Heart right ventricle (tissue), 16 donors: ENCODE measurements at regions not wholly inside any gene's neighbourhood (a gene's known extent, or its start where the extent isn't known, plus 50 kb on each side); places are given as distances from the start of the nearest gene placed in this dataset.
"Not testable (repeated sequence)": the region's sequence is repeated elsewhere in the genome, so short reads cannot be mapped to it uniquely, and the experiment has no call there.

Experiments
- ATAC-seq, 8 donors: fragments of 200-7000 bp; cut with Tn5 transposase; one replicate each; pipeline ENCODE4 v1.9.1; 2020; ENCODE audit warnings: mild to moderate bottlenecking in 8 of 8, moderate library complexity in 8 of 8, moderate number of reproducible peaks in 1 of 8
- DNase-seq, 2 donors: peaks; one replicate each; pipeline ENCODE4 v3.0.0-alpha.2; 2020
- H3K27ac ChIP-seq, 10 donors: fragments of 200-600 bp; sonication (generic) in 2 of 10; one replicate each; pipeline versions ENCODE4 v1.5.0 to v1.8.0; 2020 to 2022; ENCODE audit warnings: mild to moderate bottlenecking in 3 of 10
- H3K27me3 ChIP-seq, 7 donors: fragments of 200-600 bp; one replicate each; pipeline ENCODE4 v1.8.0; 2021 to 2022; ENCODE audit warnings: mild to moderate bottlenecking in 2 of 7
- H3K36me3 ChIP-seq, 9 donors: fragments of 200-600 bp; sonication (generic) in 1 of 9; one replicate each; pipeline versions ENCODE4 v1.5.0 to v1.8.0; 2020 to 2022; ENCODE audit warnings: mild to moderate bottlenecking in 2 of 9
- H3K4me1 ChIP-seq, 9 donors: fragments of 200-600 bp; sonication (generic) in 1 of 9; one replicate each; pipeline versions ENCODE4 v1.5.0 to v1.8.0; 2020 to 2022; ENCODE audit warnings: mild to moderate bottlenecking in 4 of 9
- H3K4me3 ChIP-seq, 10 donors: fragments of 200-600 bp; sonication (generic) in 2 of 10; one replicate each; pipeline versions ENCODE4 v1.5.0 to v1.8.0; 2020 to 2022; ENCODE audit warnings: mild to moderate bottlenecking in 7 of 10, moderate library complexity in 2 of 10
- H3K9me3 ChIP-seq, 11 donors: fragments of 200-600 bp in 10 of 11; sonication (generic) in 2 of 11; one replicate each; pipeline versions ENCODE4 v1.5.0 to v1.8.0; 2013 to 2022; ENCODE audit warnings: mild to moderate bottlenecking in 2 of 11, control low read depth in 1 of 11, moderate library complexity in 1 of 11
- WGBS, 2 donors: extraction: QIAGEN DNeasy Blood & Tissue Kit; methylation state at CpG; one replicate each; pipeline ENCODE4 v1.1.7; 2013; ENCODE audit warnings: inconsistent platforms in 1 of 2; 5-methylcytosine and 5-hydroxymethylcytosine counted together
- intact Hi-C, 10 donors: fragments of 100-400 bp; cut with DNase I; formaldehyde crosslinking; loops; one replicate each; pipeline versions ENCODE4 v1.11.1 to v1.14.2; 2022
- TF ChIP-seq, protein P1 (sequence below), 9 donors: fragments of 200-600 bp; sonication (generic) in 2 of 9; IDR thresholded peaks; one replicate each; pipeline versions ENCODE4 v1.5.0 to v1.8.0; 2021 to 2022; ENCODE audit warnings: antibody characterized with exemption in 9 of 9, mild to moderate bottlenecking in 5 of 9, moderate library complexity in 1 of 9
- donor health status: Arrhythmogenic right ventricular cardiomyopathy.
- donor health status: ischemic (EF 13 %, LVEDD 7.1; RV severe dilation, severe dysfunction).
- donor health status: healthy with polysubstance abuse.
- donor health status: DM: no; HTN: yes; CAD: no.
- donor health status: DM: no; HTN: no; CAD: no.
- donor health status: ischemic (EF 25% LVEDD 6.9; RV normal size, moderate dysfunction).
- donor health status: ischemic (EF 25% LVEDD 5.7; RV mildly dilated, moderate dysfunction).
- donor health status: healthy.
- donor health status: DM: yes; HTN: yes; CAD: no.
- donor health status: Ischemic cardiomyopathy.
- donor health status: ischemic (EF 35%, LVEDD 5.7; RV mildly dilated, moderate dysfunction).
- donor health status: nonischemic (EF 11% LVEDD 7.7; RV severe dilation, severe dysfunction).
- donor health status: DM: yes; HTN: yes; CAD: no.
- donor health status: PGD.
- donor health status: ischemic (EF 29% LVEDD 5.4; RV normal size, mild dysfunction).
- donor health status: nonischemic (EF 23%, LVEDD 6.1; RV moderate dilation, normal function).

DNA sequence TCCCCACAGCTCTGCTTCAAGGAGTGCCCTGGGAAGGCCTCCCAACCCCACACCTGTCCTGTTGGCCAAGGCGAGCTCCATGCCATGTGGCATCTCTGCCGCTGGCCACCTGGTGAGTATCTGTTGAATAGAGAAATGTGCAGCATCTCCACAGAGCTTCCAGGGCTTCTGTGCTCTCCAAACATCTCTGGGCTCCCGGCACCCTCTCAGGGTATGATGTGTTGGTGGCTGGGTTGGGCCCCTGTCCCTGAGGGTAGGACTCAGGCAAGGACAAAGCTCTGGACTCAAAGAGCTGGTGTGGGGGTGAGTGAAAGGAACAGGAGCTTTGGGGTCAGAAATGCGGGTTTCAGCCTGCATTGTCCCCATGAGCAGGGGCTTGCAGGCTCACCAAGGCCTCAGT is 88.6 kb downstream of the TMEM121 start:
- not testable (repeated sequence) for DNase-seq, H3K9me3 ChIP-seq, H3K4me3 ChIP-seq, H3K27ac ChIP-seq, H3K36me3 ChIP-seq, ATAC-seq, H3K4me1 ChIP-seq
- 75 to 81% methylated on average over 2 to 3 of the region's 4 CpGs for WGBS, 2 donors
- H3K27me3 ChIP-seq: peaks cover 0 to 14% (median 0%) of the 10 kb centered on the region in 7 donors
- intact Hi-C loops: loop anchor here in 7 of 10 donors (5.0 to 10.0 kb wide), 2 partner anchors 120 to 147 kb away; no protein-coding TSS in a partner anchor

DNA sequence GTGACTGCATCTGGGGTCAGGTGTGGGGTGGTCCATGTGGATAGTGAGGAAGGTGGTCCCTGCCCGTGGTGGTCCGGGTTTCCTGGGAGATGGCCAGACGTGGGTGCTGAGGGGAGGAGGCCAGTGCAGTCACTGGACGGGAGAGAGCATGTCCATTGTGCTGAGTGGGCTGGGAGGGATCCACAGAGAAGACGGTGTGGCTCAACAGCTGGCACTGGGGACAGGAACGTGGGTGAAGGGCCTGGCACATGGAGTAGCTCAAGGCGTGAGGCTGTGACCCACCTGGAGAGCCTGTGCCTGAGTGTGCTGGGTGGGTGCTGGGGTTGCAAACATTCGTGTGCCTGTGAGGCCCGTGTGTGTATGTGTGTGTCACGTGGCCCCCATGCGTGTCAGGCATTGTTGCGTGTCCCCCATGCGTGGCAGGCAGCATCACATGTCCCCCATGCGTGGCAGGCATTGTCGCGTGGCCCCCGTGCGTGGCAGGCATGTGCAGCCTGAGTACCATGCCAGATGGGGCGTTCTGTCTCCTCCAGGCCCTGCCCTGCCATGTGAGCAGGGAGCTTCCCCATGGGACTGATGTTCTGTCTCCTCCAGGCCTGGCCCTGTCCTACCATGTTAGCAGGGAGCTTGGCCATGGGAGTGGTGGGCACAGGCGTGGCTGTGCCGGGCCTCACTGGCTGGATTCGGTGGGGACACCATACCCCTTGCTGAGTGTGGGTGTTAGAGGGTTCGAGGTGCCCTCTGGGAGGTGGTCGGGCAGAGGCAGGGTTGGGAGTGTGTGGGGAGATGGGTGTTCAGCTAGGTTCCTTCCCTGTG is 89.8 kb downstream of the TMEM121 start:
- not testable (repeated sequence) for H3K4me3 ChIP-seq, H3K4me1 ChIP-seq, H3K9me3 ChIP-seq, H3K27ac ChIP-seq, H3K36me3 ChIP-seq
- intact Hi-C loops: loop anchor here in 8 of 10 donors (2.0 to 10.0 kb wide), 4 partner anchors 17 to 146 kb away; no protein-coding TSS in a partner anchor
- ATAC-seq: peak in 6 of 8 donors; percentile 35 to 72 (median 46)
- H3K27me3 ChIP-seq: peaks cover 0 to 14% (median 0%) of the 10 kb centered on the region in 7 donors
- peak in 1 of 2 donors; percentile 9 for DNase-seq
- 76% methylated on average over 22 to 23 of the region's 24 CpGs for WGBS, 2 donors

DNA sequence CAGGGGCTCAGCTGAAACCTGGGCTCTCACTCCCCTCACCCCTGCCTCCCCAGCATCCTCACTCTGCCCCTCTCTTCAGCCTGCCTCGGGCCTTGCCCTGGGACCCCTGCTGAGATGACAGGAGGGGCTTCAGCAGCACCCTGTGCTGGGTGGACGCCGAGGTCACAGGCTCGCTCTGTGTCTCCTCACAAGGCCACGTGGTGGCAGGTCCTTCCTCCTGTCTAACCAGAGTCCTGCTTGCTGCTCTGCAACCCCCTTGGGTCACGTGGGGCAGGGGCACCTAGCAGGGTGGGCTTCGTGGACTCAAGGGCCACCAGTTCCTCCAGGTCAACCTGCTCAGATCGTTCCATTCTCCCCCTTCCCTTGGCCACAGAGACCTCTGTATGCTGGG is 90.4 kb downstream of the TMEM121 start:
- intact Hi-C loops: loop anchor here in 8 of 10 donors (2.0 to 10.0 kb wide), 4 partner anchors 16 to 146 kb away; no protein-coding TSS in a partner anchor

DNA sequence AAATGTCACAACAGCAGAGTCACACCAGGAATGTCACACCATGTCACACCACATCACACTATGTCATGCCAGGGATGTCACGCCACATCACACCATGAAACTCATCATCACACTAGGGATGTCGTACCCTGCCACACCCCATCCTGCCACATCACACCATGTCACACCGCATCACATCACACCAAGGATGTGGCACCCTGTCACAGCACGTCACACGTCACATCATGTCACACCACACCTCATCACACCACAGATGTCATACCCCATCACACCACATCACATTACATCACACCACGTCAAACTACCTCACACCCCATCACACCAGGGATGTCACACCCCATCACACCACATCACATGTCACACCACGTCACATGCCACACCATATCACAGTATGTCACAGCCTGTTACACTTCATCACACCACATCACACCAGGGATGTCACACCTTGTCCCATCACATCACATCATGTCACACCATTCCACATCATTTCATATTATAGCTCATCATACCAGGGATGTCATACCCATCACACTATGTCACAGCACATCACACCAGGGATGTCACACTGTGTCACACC is 90.9 kb downstream of the TMEM121 start:
- Histone ChIP-seq H3K4me3 (no peak overlapping the region), H3K4me1 (peaks cover 0 to 4% (median 0%) of the 10 kb centered on the region in 9 donors), H3K27ac (no peak overlapping the region), H3K36me3 (no peaks in the 10 kb centered on the region), H3K9me3 (no peaks in the 10 kb centered on the region), H3K27me3 (peaks cover 0 to 14% (median 0%) of the 10 kb centered on the region in 7 donors)
- TF ChIP-seq, protein P1, sequence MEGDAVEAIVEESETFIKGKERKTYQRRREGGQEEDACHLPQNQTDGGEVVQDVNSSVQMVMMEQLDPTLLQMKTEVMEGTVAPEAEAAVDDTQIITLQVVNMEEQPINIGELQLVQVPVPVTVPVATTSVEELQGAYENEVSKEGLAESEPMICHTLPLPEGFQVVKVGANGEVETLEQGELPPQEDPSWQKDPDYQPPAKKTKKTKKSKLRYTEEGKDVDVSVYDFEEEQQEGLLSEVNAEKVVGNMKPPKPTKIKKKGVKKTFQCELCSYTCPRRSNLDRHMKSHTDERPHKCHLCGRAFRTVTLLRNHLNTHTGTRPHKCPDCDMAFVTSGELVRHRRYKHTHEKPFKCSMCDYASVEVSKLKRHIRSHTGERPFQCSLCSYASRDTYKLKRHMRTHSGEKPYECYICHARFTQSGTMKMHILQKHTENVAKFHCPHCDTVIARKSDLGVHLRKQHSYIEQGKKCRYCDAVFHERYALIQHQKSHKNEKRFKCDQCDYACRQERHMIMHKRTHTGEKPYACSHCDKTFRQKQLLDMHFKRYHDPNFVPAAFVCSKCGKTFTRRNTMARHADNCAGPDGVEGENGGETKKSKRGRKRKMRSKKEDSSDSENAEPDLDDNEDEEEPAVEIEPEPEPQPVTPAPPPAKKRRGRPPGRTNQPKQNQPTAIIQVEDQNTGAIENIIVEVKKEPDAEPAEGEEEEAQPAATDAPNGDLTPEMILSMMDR (IDR thresholded peaks at IDR 0.05): no peak
- intact Hi-C loops: loop anchor here in 8 of 10 donors (2.0 to 10.0 kb wide), 4 partner anchors 16 to 145 kb away; no protein-coding TSS in a partner anchor
- ATAC-seq: peak in 6 of 8 donors; percentile 12 to 55 (median 32)
- WGBS, 2 donors: 76 to 81% methylated on average over 7 of the region's 7 CpGs
- DNase-seq: no peak

More for the DNA sequence above, 90.4 kb downstream of the TMEM121 start:
- H3K9me3 ChIP-seq: no peaks in the 10 kb centered on the region
- no peaks in the 10 kb centered on the region for H3K36me3 ChIP-seq
- no peak overlapping the region for H3K27ac ChIP-seq
- H3K4me1 ChIP-seq: peaks cover 0 to 4% (median 0%) of the 10 kb centered on the region in 9 donors
- ATAC-seq: peak in 6 of 8 donors; percentile 6 to 45 (median 34)
- TF ChIP-seq, protein P1 (IDR thresholded peaks at IDR 0.05): no peak
- DNase-seq: peak in 1 of 2 donors; percentile 14
- H3K4me3 ChIP-seq: no peak overlapping the region
- 64 to 71% methylated on average over 8 of the region's 8 CpGs for WGBS, 2 donors
- H3K27me3 ChIP-seq: peaks cover 0 to 14% (median 0%) of the 10 kb centered on the region in 7 donors

DNA sequence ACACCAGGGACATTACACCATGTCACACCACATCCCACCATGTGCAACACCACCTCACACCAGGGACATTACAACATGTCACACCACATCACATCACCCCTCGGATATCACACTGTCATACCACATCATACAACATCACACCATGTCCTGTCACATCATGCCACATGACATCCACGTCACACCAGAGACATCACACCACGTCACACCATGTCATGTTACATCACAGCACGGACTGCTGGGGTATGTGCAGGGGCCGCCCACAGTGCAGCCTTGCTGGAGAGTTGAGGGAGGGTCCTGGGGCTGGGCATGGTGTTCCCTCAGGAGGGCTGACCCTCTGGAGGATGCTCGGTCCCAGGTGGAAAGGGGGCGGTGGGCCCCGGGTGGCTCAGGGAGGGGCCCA is 91.4 kb downstream of the TMEM121 start:
- H3K9me3 ChIP-seq, H3K27ac ChIP-seq, H3K36me3 ChIP-seq, H3K4me3 ChIP-seq, H3K4me1 ChIP-seq: not testable (repeated sequence)
- WGBS, 2 donors: 64 to 77% methylated on average over 5 of the region's 8 CpGs
- peaks cover 0 to 14% (median 0%) of the 10 kb centered on the region in 7 donors for H3K27me3 ChIP-seq
- ATAC-seq: peak in 1 of 8 donors; percentile 14
- intact Hi-C loops: loop anchor here in 8 of 10 donors (2.0 to 10.0 kb wide), 4 partner anchors 15 to 144 kb away; no protein-coding TSS in a partner anchor
- peak in 1 of 2 donors; percentile 13 for DNase-seq

DNA sequence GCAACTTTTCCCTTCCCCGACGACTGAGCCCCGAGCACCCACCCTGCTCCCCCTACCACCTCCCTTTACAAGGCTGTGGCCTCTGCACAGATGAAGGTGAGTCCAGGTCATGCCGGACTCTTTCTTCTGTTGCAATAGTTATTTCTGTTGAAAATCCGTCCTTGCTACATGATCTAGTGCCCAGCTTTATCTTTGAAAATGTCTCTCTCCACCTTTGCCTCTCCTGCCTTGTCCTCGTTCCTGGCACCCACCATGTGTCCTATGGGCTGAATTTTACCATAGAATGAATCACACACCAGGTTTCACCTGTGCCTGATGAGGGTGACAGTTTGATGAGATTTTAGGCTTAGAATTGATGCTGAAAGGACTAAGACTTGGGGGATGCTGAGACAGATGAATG is 92.9 kb downstream of the TMEM121 start:
- WGBS, 2 donors: 57 to 73% methylated on average over 2 to 3 of the region's 6 CpGs
- intact Hi-C loops: loop anchor here in 7 of 10 donors (5.0 to 10.0 kb wide), 2 partner anchors 115 to 143 kb away; no protein-coding TSS in a partner anchor
- H3K4me3 ChIP-seq, H3K36me3 ChIP-seq, H3K27ac ChIP-seq, ATAC-seq, H3K9me3 ChIP-seq, H3K4me1 ChIP-seq, DNase-seq, H3K27me3 ChIP-seq: not testable (repeated sequence)

DNA sequence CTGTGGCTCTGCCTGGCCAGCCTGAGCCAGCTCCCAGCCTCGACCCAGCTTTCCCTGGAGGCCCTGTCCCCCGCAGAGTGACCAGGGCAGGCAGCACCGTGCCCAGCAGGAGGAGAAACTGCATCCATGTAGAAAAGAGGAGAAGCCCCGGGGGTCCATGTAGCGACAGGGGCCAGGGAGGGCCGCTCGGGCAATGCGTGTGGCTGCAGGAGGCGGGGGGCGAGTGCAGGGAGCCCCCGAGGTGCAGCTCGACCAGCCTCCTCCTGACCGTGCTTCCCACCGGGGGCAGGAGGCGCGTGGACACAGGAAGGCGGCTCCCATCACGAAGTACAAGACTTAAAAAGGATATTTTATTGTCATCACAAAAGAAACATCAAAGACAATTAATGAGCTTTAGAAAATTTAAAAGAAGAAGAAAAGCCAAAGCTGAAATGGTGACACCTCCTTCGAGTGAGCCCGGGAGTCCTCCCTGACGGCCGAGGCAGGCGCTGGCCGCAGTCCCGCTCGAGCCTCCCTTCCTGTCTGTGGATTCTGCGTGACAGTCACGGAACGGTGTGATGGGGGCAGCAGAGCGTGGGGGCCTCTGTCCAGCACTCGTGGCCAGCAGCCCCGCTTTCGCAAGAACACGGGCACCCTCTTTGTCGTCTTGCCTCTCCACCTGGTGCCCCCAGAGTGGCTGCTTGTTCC is 93.9 kb downstream of the TMEM121 start:
- H3K4me1 ChIP-seq, H3K27me3 ChIP-seq, DNase-seq, H3K4me3 ChIP-seq, H3K9me3 ChIP-seq, H3K27ac ChIP-seq, H3K36me3 ChIP-seq, ATAC-seq: not testable (repeated sequence)
- 72 to 78% methylated on average over 18 to 22 of the region's 35 CpGs for WGBS, 2 donors
- intact Hi-C loops: loop anchor here in 1 of 10 donors (5.0 kb wide), 1 partner anchor 47 kb away; no protein-coding TSS in a partner anchor

DNA sequence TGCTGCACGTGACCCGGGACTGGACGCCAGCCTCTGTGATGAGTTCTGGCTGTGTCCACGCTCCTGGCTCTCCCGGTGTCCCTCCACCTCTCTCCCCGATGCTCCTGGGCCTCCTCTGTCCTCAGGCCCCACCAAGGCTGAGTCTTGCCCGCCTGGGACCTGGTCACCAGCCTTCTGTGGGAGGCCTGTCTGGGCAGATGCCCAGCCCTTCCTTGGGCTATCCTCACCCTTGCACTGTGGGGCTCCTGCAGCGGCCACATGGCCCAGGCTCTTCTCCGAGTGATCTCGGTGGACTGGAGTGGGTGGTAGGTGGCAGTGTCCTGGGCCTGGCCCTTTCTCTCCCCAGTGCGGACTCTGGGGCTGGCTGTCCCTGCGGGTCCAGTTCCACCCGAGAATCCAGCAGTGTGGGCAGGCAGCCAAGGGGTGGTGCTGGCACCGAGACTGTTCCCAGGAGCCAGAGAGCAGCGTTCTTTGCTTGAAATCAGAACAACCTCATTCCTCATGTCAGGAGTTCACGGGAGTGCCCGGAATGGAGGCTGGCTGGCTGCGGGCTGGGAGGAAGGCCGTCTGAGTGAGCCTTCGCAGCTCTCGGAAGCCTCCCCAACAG is 94.6 kb downstream of the TMEM121 start:
- ATAC-seq, H3K4me3 ChIP-seq, H3K27ac ChIP-seq, H3K36me3 ChIP-seq, H3K9me3 ChIP-seq, H3K4me1 ChIP-seq, H3K27me3 ChIP-seq: not testable (repeated sequence)
- intact Hi-C loops: loop anchor here in 1 of 10 donors (5.0 kb wide), 1 partner anchor 46 kb away; no protein-coding TSS in a partner anchor
- 72 to 87% methylated on average over 3 to 11 of the region's 21 CpGs for WGBS, 2 donors
- peak in 1 of 2 donors; percentile 78 for DNase-seq
